Neural progenitor cell (in vitro differentiated cells): ENCODE measurements at regions not wholly inside any gene's neighbourhood (a gene's known extent, or its start where the extent isn't known, plus 50 kb on each side); places are given as distances from the start of the nearest gene placed in this dataset.
A peak's percentile ranks its signal among the peaks of the same experiment; 100 is the strongest.

Experiments
- DNase-seq: peaks from one replicate; pipeline ENCODE4 v3.0.0-alpha.2; 2016; ENCODE audit warnings: low spot score
- H2AFZ ChIP-seq: fragments of 200-600 bp; sonication (generic); replicated peaks from 2 replicates; pipeline ENCODE4 v1.6.1; 2016; ENCODE audit warnings: antibody characterized with exemption
- H3F3A ChIP-seq: fragments of 200-600 bp; sonication (generic); 2 replicates; pipeline ENCODE4 v1.6.1; 2016; ENCODE audit warnings: antibody characterized with exemption, low read depth
- H3K27ac ChIP-seq: fragments of 200-600 bp; sonication (generic); 2 replicates; pipeline ENCODE4 v1.5.1; 2016; ENCODE audit warnings: mild to moderate bottlenecking
- H3K27me3 ChIP-seq: fragments of 200-600 bp; sonication (generic); 2 replicates; pipeline ENCODE4 v1.6.1; 2016; ENCODE audit warnings: mild to moderate bottlenecking, moderate library complexity
- H3K36me3 ChIP-seq: fragments of 200-600 bp; sonication (generic); 2 replicates; pipeline ENCODE4 v1.5.1; 2016
- H3K4me1 ChIP-seq: fragments of 200-600 bp; sonication (generic); 2 replicates; pipeline ENCODE4 v1.6.1; 2016; ENCODE audit warnings: mixed run types
- H3K4me2 ChIP-seq: fragments of 200-600 bp; sonication (generic); 2 replicates; pipeline ENCODE4 v1.6.1; 2016
- H3K4me3 ChIP-seq: fragments of 200-600 bp; sonication (generic); 2 replicates; pipeline ENCODE4 v1.5.1; 2016
- H3K79me2 ChIP-seq: fragments of 200-600 bp; sonication (generic); 2 replicates; pipeline ENCODE4 v1.6.1; 2016; ENCODE audit warnings: low read depth
- H3K9ac ChIP-seq: fragments of 200-600 bp; sonication (generic); 2 replicates; pipeline ENCODE4 v1.6.1; 2016
- H3K9me3 ChIP-seq: fragments of 200-600 bp; sonication (generic); 2 replicates; pipeline ENCODE4 v1.5.1; 2016; ENCODE audit warnings: low read depth
- H4K20me1 ChIP-seq: fragments of 200-600 bp; sonication (generic); 2 replicates; pipeline ENCODE4 v1.6.1; 2016; ENCODE audit warnings: low read depth
- H3K27ac Mint-ChIP-seq: 3 replicates; pipeline ENCODE4 v1.8.0; 2021; ENCODE audit warnings: mixed read lengths
- H3K27me3 Mint-ChIP-seq: 2 replicates; pipeline ENCODE4 v1.8.0; 2022; ENCODE audit warnings: low read depth, mild to moderate bottlenecking, inconsistent platforms, moderate library complexity, mixed read lengths; ENCODE audit not compliant: insufficient read depth
- H3K36me3 Mint-ChIP-seq: 3 replicates; pipeline ENCODE4 v1.8.0; 2021; ENCODE audit warnings: mixed read lengths
- H3K4me1 Mint-ChIP-seq: 3 replicates; pipeline ENCODE4 v1.8.0; 2021; ENCODE audit warnings: mixed read lengths
- H3K4me3 Mint-ChIP-seq: 3 replicates; pipeline ENCODE4 v1.8.0; 2021; ENCODE audit warnings: mild to moderate bottlenecking, moderate library complexity, mixed read lengths
- H3K9me3 Mint-ChIP-seq: 3 replicates; pipeline ENCODE4 v1.8.0; 2020; ENCODE audit warnings: mixed read lengths
- CTCF ChIP-seq: fragments of 200-600 bp; sonication (generic); IDR thresholded peaks from 2 replicates; pipeline ENCODE4 v1.5.1; 2017; ENCODE audit warnings: antibody characterized with exemption, mild to moderate bottlenecking
- EZH2 ChIP-seq: fragments of 200-600 bp; sonication (generic); IDR thresholded peaks from 2 replicates; pipeline ENCODE4 v1.6.1; 2017; ENCODE audit warnings: antibody characterized with exemption, mild to moderate bottlenecking, moderate library complexity
- EZH2phosphoT487 ChIP-seq: fragments of 200-600 bp; sonication (generic); IDR thresholded peaks from 2 replicates; pipeline ENCODE4 v1.6.1; 2017; ENCODE audit warnings: antibody characterized with exemption

- no peak for DNase-seq
- Histone ChIP-seq H3K4me2 (no peak overlapping the region), H3K9me3 (no peaks in the 10 kb centered on the region), H3K79me2 (no peaks in the 10 kb centered on the region), H4K20me1 (no peaks in the 10 kb centered on the region), H3K36me3 (no peaks in the 10 kb centered on the region), H3K27ac (no peak overlapping the region), H3F3A (no peaks in the 10 kb centered on the region), H3K4me1 (peaks cover 6% of the 10 kb centered on the region), H3K4me3 (no peak overlapping the region), H3K27me3 (no peaks in the 10 kb centered on the region), H2AFZ (no peak overlapping the region), H3K9ac (no peak overlapping the region)
- peaks cover 6% of the 10 kb centered on the region for H3K27me3 Mint-ChIP-seq
- H3K36me3 Mint-ChIP-seq = no peaks in the 10 kb centered on the region
- peaks cover 37% of the 10 kb centered on the region for H3K4me1 Mint-ChIP-seq
- TF ChIP-seq CTCF (no peak), EZH2 (no peak), EZH2phosphoT487 (no peak)
- no peak overlapping the region for H3K27ac Mint-ChIP-seq
- H3K9me3 Mint-ChIP-seq = peaks cover 2% of the 10 kb centered on the region
- H3K4me3 Mint-ChIP-seq = no peak overlapping the region
Measured at GRCh38 chr21:39007985-39008384, 175.3 kb downstream of the PSMG1 start.

GRCh38 chr21:39007532-39007931 is 175.7 kb downstream of the PSMG1 start:
- Histone ChIP-seq H4K20me1 (no peaks in the 10 kb centered on the region), H3K79me2 (no peaks in the 10 kb centered on the region), H3K27ac (no peak overlapping the region), H3K4me1 (peaks cover 6% of the 10 kb centered on the region), H2AFZ (no peak overlapping the region), H3K36me3 (no peaks in the 10 kb centered on the region), H3K4me2 (no peak overlapping the region), H3K9me3 (no peaks in the 10 kb centered on the region), H3F3A (no peaks in the 10 kb centered on the region), H3K4me3 (no peak overlapping the region), H3K9ac (no peak overlapping the region), H3K27me3 (no peaks in the 10 kb centered on the region)
- no peak overlapping the region for H3K4me3 Mint-ChIP-seq
- no peaks in the 10 kb centered on the region for H3K36me3 Mint-ChIP-seq
- H3K9me3 Mint-ChIP-seq = peaks cover 2% of the 10 kb centered on the region
- H3K27ac Mint-ChIP-seq = no peak overlapping the region
- H3K27me3 Mint-ChIP-seq = peaks cover 6% of the 10 kb centered on the region
- TF ChIP-seq EZH2phosphoT487 = no peak
- TF ChIP-seq EZH2 = no peak
- no peak for TF ChIP-seq CTCF
- no peak for DNase-seq
- H3K4me1 Mint-ChIP-seq = peaks cover 37% of the 10 kb centered on the region

GRCh38 chr21:39006571-39007311 is 176.5 kb downstream of the PSMG1 start:
- no peaks in the 10 kb centered on the region for H3K36me3 Mint-ChIP-seq
- Histone ChIP-seq H3K4me1 (peaks cover 6% of the 10 kb centered on the region), H3K79me2 (no peaks in the 10 kb centered on the region), H3K36me3 (no peaks in the 10 kb centered on the region), H3F3A (no peaks in the 10 kb centered on the region), H3K27ac (no peak overlapping the region), H3K27me3 (no peaks in the 10 kb centered on the region), H3K9ac (no peak overlapping the region), H4K20me1 (no peaks in the 10 kb centered on the region), H2AFZ (no peak overlapping the region), H3K4me3 (no peak overlapping the region), H3K9me3 (no peaks in the 10 kb centered on the region), H3K4me2 (no peak overlapping the region)
- peaks cover 2% of the 10 kb centered on the region for H3K9me3 Mint-ChIP-seq
- no peak for DNase-seq
- no peak for TF ChIP-seq EZH2phosphoT487
- no peak for TF ChIP-seq EZH2
- no peak for TF ChIP-seq CTCF
- H3K27ac Mint-ChIP-seq = no peak overlapping the region
- peak overlapping the region; percentile 23 for H3K4me3 Mint-ChIP-seq
- peaks cover 9% of the 10 kb centered on the region for H3K27me3 Mint-ChIP-seq
- peaks cover 37% of the 10 kb centered on the region for H3K4me1 Mint-ChIP-seq
